ENCODE measurements at regions not wholly inside any gene's neighbourhood (a gene's known extent, or its start where the extent isn't known, plus 50 kb on each side); places are given as distances from the start of the nearest gene placed in this dataset.

DNA sequence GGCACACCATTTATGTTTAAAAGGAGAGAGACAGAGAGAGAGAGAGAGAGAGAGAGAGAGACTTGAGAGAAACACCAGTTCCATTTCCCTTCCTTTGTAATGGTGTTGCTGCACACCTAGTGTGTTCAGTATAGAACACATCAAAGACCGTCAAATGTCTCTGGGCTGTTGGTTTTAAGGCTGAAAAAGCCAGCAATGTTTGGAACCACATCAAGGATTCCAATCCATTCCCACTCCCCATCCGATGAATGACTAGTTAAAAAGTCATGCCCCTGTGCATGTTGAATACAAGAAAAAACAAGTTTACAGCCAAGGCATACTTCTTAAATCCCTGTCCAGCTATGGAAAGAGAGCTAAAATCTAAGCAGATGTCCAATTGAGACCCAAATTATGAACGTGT lies 83.0 kb upstream of the IFNE start:
- no peak overlapping the region for H3K9ac ChIP-seq (ENCODE audit: low read length)
- H3K4me3 ChIP-seq (ENCODE audit: low read length) = no peak overlapping the region
- H3K27me3 ChIP-seq (replicated peaks; ENCODE audit: control insufficient read depth, insufficient read depth, low read length) = no peaks in the 10 kb centered on the region
- H3K36me3 ChIP-seq (ENCODE audit: control insufficient read depth, insufficient read depth, low read length, severe bottlenecking) = no peaks in the 10 kb centered on the region
- no peaks in the 10 kb centered on the region for H3K9me3 ChIP-seq (ENCODE audit: control insufficient read depth, low read length)
- DNase-seq (ENCODE audit: low read depth) = no peak
- peaks cover 5% of the 10 kb centered on the region for H3K4me1 ChIP-seq (ENCODE audit: control insufficient read depth, insufficient read depth, low read length)

DNA sequence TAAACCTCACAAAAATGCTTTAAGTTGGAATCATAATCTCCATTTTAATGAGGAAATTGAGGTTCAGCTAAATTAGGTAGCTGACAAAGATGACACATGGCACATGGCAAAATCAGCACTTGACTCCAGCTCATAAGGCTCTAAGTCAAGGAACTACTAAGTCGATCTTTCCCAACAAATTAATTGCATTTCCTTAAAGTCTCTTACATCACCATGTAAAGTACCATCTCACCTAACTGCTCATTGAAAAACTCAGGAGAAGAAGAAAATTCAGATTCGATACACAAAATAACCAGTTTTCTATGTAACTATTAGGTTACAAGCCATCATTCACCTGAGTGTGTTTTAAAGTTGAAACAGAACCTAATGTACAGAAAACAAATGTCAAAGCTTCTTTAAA lies 85.8 kb upstream of the IFNE start:
- Histone ChIP-seq H3K27me3 (replicated peaks; ENCODE audit: control insufficient read depth, insufficient read depth, low read length) (no peaks in the 10 kb centered on the region), H3K4me3 (ENCODE audit: low read length) (no peak overlapping the region), H3K36me3 (ENCODE audit: control insufficient read depth, insufficient read depth, low read length, severe bottlenecking) (no peaks in the 10 kb centered on the region), H3K9ac (ENCODE audit: low read length) (no peak overlapping the region), H3K9me3 (ENCODE audit: control insufficient read depth, low read length) (no peaks in the 10 kb centered on the region), H3K4me1 (ENCODE audit: control insufficient read depth, insufficient read depth, low read length) (no peaks in the 10 kb centered on the region)
- DNase-seq (ENCODE audit: low read depth) = no peak

DNA sequence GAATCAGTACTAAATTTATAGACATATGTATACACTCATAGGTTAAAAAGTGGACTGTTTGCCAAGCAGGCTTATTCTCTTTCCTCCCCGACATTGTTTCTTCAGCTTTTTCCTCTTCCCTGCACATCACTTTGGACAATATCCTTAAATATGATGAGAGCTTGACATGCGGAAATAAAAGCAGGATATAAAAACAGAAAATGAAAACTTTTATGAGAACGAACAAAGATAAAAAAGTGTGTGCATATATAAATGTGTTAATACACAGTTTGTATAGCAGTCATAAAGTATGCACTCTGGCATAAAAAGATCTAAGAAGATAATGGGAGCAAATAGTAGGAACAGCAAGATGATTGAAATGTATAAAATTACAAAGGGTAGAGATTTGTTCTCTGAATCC lies 86.4 kb upstream of the IFNE start:
- no peaks in the 10 kb centered on the region for H3K9me3 ChIP-seq (ENCODE audit: control insufficient read depth, low read length)
- H3K36me3 ChIP-seq (ENCODE audit: control insufficient read depth, insufficient read depth, low read length, severe bottlenecking) = no peaks in the 10 kb centered on the region
- H3K4me3 ChIP-seq (ENCODE audit: low read length) = no peak overlapping the region
- no peaks in the 10 kb centered on the region for H3K27me3 ChIP-seq (replicated peaks; ENCODE audit: control insufficient read depth, insufficient read depth, low read length)
- H3K9ac ChIP-seq (ENCODE audit: low read length) = no peak overlapping the region
- H3K4me1 ChIP-seq (ENCODE audit: control insufficient read depth, insufficient read depth, low read length) = no peaks in the 10 kb centered on the region
- no peak for DNase-seq (ENCODE audit: low read depth)

DNA sequence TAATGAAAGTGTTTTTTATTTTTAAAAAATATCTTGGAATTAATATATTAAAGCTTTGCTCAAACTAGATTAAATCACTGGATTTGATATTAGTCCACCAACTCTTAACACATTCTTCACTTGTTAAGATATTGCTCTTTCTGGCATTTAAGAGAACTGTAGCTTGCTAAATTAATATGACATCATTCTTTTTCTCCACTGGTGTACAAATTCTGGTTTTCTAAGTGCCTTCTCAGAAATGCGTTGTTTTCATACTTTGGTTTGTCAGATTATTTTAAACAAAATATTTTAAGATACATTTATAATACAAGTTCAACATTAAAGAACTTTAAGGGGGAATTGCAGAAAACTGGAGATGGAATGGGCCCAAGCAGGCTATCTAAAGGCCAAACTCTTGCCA lies 87.6 kb upstream of the IFNE start:
- Histone ChIP-seq H3K36me3 (ENCODE audit: control insufficient read depth, insufficient read depth, low read length, severe bottlenecking) (no peaks in the 10 kb centered on the region), H3K9me3 (ENCODE audit: control insufficient read depth, low read length) (no peaks in the 10 kb centered on the region), H3K4me3 (ENCODE audit: low read length) (no peak overlapping the region), H3K4me1 (ENCODE audit: control insufficient read depth, insufficient read depth, low read length) (no peaks in the 10 kb centered on the region), H3K27me3 (replicated peaks; ENCODE audit: control insufficient read depth, insufficient read depth, low read length) (no peaks in the 10 kb centered on the region), H3K9ac (ENCODE audit: low read length) (no peak overlapping the region)
- DNase-seq (ENCODE audit: low read depth) = no peak

DNA sequence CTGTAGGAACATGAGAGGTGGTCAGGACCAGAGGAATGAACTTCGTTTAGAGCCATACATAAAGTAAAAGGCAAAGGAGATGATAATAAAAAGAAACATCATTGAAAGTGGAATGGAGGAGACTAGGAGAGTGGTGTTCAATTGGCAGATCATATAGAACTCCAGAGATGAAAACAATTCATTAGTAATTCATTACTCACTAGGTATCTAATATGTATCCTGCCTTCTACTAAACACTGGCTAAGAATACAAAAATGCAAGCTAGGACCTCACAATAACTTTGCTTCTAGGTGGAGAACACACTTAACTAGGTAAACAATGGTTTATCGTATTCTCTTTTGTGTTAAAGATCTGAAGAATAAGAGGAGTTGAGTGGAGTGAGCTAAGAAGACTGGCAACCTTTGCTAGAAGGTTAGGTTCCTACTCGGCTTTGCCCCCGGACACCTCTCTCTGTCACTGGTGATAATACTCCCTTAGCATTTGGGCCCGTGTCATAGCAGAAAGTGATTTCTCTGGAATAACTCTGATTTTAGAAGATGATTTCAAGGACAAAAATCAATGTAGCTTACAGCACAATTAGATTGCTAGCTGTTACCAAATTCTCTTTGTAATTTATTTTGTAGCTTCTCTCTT lies 88.6 kb upstream of the IFNE start:
- Histone ChIP-seq H3K4me3 (ENCODE audit: low read length) (no peak overlapping the region), H3K9ac (ENCODE audit: low read length) (no peak overlapping the region), H3K9me3 (ENCODE audit: control insufficient read depth, low read length) (no peaks in the 10 kb centered on the region), H3K4me1 (ENCODE audit: control insufficient read depth, insufficient read depth, low read length) (peaks cover 4% of the 10 kb centered on the region), H3K27me3 (replicated peaks; ENCODE audit: control insufficient read depth, insufficient read depth, low read length) (no peaks in the 10 kb centered on the region), H3K36me3 (ENCODE audit: control insufficient read depth, insufficient read depth, low read length, severe bottlenecking) (no peaks in the 10 kb centered on the region)
- no peak for DNase-seq (ENCODE audit: low read depth)

DNA sequence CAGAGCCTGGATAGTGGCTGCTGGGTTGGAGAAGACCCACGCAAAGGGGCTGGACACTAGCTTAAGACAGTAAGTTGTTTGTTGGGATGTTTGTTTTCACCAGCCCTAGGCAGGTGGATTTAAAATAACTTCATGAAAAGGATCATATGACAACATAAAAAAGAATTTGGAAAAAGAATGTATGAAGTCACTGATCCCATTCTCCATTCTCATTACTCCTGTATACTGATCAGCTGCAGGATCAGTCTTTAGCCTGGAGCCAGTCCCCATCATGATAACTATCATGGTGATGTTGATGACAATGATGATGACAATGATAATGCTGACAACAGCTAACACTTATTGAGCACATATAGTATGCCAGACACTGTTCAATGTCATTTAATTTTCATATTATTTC lies 92.1 kb upstream of the IFNE start:
- Histone ChIP-seq H3K9me3 (ENCODE audit: control insufficient read depth, low read length) (no peaks in the 10 kb centered on the region), H3K4me3 (ENCODE audit: low read length) (no peak overlapping the region), H3K36me3 (ENCODE audit: control insufficient read depth, insufficient read depth, low read length, severe bottlenecking) (no peaks in the 10 kb centered on the region), H3K9ac (ENCODE audit: low read length) (no peak overlapping the region), H3K27me3 (replicated peaks; ENCODE audit: control insufficient read depth, insufficient read depth, low read length) (no peaks in the 10 kb centered on the region), H3K4me1 (ENCODE audit: control insufficient read depth, insufficient read depth, low read length) (peaks cover 19% of the 10 kb centered on the region)
- no peak for DNase-seq (ENCODE audit: low read depth)

DNA sequence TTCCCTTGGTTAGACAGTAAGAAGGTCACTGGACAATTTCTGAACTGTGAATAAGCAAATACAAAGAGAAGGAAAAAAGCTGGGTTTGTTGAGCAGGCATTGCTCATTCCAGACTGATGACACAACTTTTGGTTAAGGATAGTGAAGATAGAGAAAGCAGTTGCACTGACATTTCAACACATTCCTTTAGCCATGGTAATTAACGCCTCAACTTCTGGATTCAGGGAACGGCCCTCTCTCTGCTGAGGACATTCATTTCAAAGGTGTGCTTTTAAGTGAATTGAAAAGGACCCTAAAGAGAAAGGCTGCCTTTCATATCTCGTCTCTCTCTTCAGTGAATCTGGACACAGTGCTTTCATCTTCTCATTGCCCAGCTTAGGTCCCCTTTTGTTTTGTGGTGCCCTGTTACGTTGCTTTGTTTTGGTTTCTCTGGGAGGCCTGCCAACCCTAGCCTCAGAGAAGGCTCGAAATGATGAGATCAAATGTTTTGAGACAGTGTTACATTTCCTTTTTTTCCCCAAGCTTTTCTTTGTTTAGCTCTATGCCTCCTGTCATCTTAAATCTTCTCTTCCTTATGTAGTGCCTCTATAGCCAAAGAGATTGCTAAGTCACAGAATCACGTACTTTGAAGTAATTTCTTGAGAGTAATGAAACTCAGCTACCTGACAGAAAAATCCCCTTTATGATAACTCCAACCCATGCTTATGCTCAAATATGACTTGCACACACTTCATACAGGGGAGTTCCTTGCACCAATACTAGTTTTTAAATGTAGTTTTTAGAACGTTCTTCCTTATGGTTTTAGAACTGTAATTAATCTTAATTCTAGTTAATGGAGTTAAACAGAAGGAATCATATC lies 94.4 kb upstream of the IFNE start:
- Histone ChIP-seq H3K4me1 (ENCODE audit: control insufficient read depth, insufficient read depth, low read length) (peaks cover 24% of the 10 kb centered on the region), H3K9me3 (ENCODE audit: control insufficient read depth, low read length) (no peaks in the 10 kb centered on the region), H3K36me3 (ENCODE audit: control insufficient read depth, insufficient read depth, low read length, severe bottlenecking) (no peaks in the 10 kb centered on the region), H3K4me3 (ENCODE audit: low read length) (peak overlapping the region; percentile 81), H3K27me3 (replicated peaks; ENCODE audit: control insufficient read depth, insufficient read depth, low read length) (no peaks in the 10 kb centered on the region), H3K9ac (ENCODE audit: low read length) (peak overlapping the region; percentile 84)
- peak; percentile 89 for DNase-seq (ENCODE audit: low read depth)

DNA sequence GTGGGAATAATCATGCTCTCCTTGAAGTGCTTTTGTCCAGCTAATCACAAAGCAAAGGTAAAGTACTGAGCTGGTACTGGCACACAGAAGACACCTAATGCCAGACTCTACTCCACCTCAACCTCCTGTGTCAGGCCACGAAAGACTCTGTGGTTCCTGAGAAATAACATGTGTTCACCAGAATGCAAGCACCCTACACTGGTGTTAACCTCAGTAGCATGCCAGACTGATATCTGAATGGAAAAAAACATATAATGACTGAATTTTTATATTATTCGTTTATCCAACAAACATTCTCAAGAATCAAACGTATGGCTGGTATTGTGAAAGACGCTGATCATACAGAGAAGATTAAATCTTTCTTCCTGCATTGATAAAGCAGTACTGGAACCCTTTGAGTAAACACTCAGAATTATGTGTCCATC lies 97.1 kb upstream of the IFNE start:
- DNase-seq (ENCODE audit: low read depth) = no peak
- peak overlapping the region; percentile 64 for H3K9ac ChIP-seq (ENCODE audit: low read length)
- peaks cover 34% of the 10 kb centered on the region for H3K4me1 ChIP-seq (ENCODE audit: control insufficient read depth, insufficient read depth, low read length)
- peak overlapping the region; percentile 68 for H3K4me3 ChIP-seq (ENCODE audit: low read length)
- no peaks in the 10 kb centered on the region for H3K9me3 ChIP-seq (ENCODE audit: control insufficient read depth, low read length)
- no peaks in the 10 kb centered on the region for H3K27me3 ChIP-seq (replicated peaks; ENCODE audit: control insufficient read depth, insufficient read depth, low read length)
- H3K36me3 ChIP-seq (ENCODE audit: control insufficient read depth, insufficient read depth, low read length, severe bottlenecking) = no peaks in the 10 kb centered on the region

DNA sequence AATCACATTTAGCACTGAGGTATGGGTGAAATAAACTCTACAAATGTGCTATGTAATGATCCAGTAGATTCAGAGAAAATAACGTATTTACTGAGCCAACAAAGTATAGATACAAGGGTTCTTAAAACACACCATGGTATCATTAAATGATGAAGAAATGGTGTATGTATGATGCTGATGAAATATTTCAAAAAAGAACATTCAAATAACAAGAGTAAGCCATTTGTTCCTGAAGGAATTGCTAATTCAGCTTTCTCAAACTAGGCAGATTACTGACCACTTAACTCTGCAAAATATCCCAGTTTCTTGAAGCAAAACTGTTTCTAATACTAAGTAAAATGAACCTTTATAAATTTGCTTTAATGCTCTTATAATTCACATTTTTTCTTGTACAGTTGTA lies 97.6 kb upstream of the IFNE start:
- Histone ChIP-seq H3K9ac (ENCODE audit: low read length) (no peak overlapping the region), H3K4me3 (ENCODE audit: low read length) (no peak overlapping the region), H3K9me3 (ENCODE audit: control insufficient read depth, low read length) (no peaks in the 10 kb centered on the region), H3K36me3 (ENCODE audit: control insufficient read depth, insufficient read depth, low read length, severe bottlenecking) (no peaks in the 10 kb centered on the region), H3K4me1 (ENCODE audit: control insufficient read depth, insufficient read depth, low read length) (peaks cover 34% of the 10 kb centered on the region), H3K27me3 (replicated peaks; ENCODE audit: control insufficient read depth, insufficient read depth, low read length) (no peaks in the 10 kb centered on the region)
- no peak for DNase-seq (ENCODE audit: low read depth)

DNA sequence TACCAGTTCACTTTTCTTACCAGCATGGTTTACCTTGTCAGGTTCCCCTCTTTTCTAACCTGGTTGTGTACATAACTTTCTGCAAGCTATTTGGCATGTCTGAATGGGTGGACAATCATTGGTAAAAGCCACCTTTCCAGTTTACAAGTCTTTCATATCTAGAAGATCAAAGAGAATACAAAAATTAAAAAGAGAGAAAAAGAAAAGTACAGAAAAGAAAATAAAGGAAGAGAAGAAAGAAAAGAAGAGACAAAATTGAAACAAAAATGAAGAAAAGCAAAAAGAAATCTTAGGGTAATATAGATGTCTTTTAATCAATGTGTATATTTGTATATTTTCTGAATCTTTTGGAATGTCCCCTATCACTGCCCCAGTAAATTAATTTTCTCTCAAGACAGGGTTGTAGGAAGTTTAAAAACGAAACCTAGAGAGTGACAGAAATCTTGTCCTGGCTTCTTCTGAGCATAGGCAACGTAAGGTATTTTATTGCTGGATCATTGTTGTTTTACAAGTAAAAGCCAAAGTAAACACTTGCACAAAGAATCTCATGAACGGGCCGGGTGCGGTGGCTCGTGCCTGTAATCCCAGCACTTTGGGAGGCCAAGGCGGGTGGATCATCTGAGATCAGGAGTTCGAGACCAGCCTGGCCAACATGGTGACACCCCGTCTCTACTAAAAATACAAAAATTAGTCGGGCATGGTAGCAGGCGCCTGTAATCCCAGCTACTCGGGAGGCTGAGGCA lies 98.7 kb upstream of the IFNE start:
- Histone ChIP-seq H3K27me3 (replicated peaks; ENCODE audit: control insufficient read depth, insufficient read depth, low read length) (no peaks in the 10 kb centered on the region), H3K9ac (ENCODE audit: low read length) (no peak overlapping the region), H3K9me3 (ENCODE audit: control insufficient read depth, low read length) (no peaks in the 10 kb centered on the region), H3K4me1 (ENCODE audit: control insufficient read depth, insufficient read depth, low read length) (peaks cover 33% of the 10 kb centered on the region), H3K4me3 (ENCODE audit: low read length) (no peak overlapping the region), H3K36me3 (ENCODE audit: control insufficient read depth, insufficient read depth, low read length, severe bottlenecking) (no peaks in the 10 kb centered on the region)
- DNase-seq (ENCODE audit: low read depth) = no peak

DNA sequence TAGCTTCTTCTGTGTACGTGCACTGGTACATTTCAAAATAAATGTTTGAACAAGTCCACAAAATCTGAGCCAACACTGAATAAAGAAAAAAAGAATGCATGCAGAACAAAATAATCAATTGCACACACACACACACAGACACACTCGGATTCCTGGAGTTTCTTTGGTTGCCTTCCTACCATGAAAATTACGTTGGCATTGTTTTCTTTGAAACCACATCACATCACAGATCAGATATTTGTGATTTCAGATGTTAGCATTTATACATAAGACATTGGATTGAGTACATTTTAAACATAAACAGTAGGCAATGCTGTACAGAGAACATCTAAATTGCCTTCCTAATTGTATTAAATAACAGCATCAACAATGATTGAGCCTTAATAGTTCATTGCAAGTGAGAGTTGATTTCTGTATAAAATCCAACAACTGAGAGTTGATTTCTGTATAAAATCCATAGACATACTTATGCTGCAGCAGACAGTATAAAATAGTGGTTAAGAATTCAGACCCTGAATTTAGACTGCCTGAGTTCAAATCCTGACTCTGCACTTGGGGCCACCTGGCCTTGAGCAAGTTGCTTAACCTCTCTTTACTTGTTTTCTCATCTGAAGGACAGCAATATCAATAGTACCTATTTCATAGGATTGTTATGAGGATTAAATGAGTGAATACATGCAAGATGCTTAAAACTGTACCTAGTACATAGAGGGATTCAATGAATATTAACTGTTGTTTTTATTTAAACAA lies 101.7 kb upstream of the IFNE start:
- H3K9ac ChIP-seq (ENCODE audit: low read length) = no peak overlapping the region
- no peaks in the 10 kb centered on the region for H3K27me3 ChIP-seq (replicated peaks; ENCODE audit: control insufficient read depth, insufficient read depth, low read length)
- H3K4me3 ChIP-seq (ENCODE audit: low read length) = no peak overlapping the region
- H3K36me3 ChIP-seq (ENCODE audit: control insufficient read depth, insufficient read depth, low read length, severe bottlenecking) = no peaks in the 10 kb centered on the region
- H3K9me3 ChIP-seq (ENCODE audit: control insufficient read depth, low read length) = no peaks in the 10 kb centered on the region
- no peak for DNase-seq (ENCODE audit: low read depth)
- peaks cover 28% of the 10 kb centered on the region for H3K4me1 ChIP-seq (ENCODE audit: control insufficient read depth, insufficient read depth, low read length)

Measured in adipocyte (in vitro differentiated cells).